Ovary (tissue), 3 donors: ENCODE measurements at regions not wholly inside any gene's neighbourhood (a gene's known extent, or its start where the extent isn't known, plus 50 kb on each side); places are given as distances from the start of the nearest gene placed in this dataset.

Experiments
- EP300 ChIP-seq: sonication (generic); formaldehyde crosslinking; IDR thresholded peaks from one replicate; pipeline ENCODE4 v1.6.1; 2017; ENCODE audit warnings: antibody characterized with exemption
- POLR2A ChIP-seq: fragments of 450-650 bp; IDR thresholded peaks from one replicate; pipeline ENCODE4 v1.6.1; 2017; ENCODE audit warnings: antibody characterized with exemption, mild to moderate bottlenecking, moderate library complexity
- TF ChIP-seq, protein P1 (sequence below), 3 donors: fragments of 450-650 bp in 2 of 3; fragments of 200-600 bp in 1 of 3; IDR thresholded peaks; one replicate each; pipeline versions ENCODE4 v1.5.1 to v1.8.0; 2016 to 2022; ENCODE audit warnings: antibody characterized with exemption in 3 of 3, mild to moderate bottlenecking in 1 of 3
- donor health status: DM: no; HTN: no; CAD: no.

DNA sequence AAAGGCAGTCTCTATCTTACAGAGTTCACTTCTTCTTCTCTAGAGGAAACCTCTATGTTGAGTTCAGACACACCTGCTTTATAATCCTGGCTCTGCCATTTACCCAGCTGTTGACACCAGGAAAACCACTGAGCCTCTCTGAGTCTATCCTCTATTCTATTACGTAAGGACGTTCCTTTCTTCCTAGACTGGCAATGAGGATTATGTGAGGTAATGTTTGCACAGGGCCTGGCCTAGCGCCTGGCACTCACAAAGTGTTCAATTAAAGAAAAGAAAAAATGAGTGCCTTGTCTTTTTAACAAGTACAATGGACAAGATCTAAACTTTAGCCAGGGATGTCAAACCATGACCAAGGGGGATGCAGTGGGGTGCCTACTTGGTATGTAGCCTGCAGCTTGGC lies 641.9 kb upstream of the TBX3 start:
- TF ChIP-seq, protein P1, sequence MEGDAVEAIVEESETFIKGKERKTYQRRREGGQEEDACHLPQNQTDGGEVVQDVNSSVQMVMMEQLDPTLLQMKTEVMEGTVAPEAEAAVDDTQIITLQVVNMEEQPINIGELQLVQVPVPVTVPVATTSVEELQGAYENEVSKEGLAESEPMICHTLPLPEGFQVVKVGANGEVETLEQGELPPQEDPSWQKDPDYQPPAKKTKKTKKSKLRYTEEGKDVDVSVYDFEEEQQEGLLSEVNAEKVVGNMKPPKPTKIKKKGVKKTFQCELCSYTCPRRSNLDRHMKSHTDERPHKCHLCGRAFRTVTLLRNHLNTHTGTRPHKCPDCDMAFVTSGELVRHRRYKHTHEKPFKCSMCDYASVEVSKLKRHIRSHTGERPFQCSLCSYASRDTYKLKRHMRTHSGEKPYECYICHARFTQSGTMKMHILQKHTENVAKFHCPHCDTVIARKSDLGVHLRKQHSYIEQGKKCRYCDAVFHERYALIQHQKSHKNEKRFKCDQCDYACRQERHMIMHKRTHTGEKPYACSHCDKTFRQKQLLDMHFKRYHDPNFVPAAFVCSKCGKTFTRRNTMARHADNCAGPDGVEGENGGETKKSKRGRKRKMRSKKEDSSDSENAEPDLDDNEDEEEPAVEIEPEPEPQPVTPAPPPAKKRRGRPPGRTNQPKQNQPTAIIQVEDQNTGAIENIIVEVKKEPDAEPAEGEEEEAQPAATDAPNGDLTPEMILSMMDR (IDR thresholded peaks at IDR 0.05), result no peak
- TF ChIP-seq POLR2A (no peak), EP300 (no peak)
